Endothelial cell of umbilical vein (primary cell): ENCODE measurements at regions not wholly inside any gene's neighbourhood (a gene's known extent, or its start where the extent isn't known, plus 50 kb on each side); places are given as distances from the start of the nearest gene placed in this dataset.

Experiments used
- BruUV-seq: library from RNA; stranded (reverse); fragments of 400-500 nt; replicated peaks from 2 replicates; lab custom pipeline; 2021; lab: Mats Ljungman, UMichigan
- CTCF ChIA-PET: fragments of 300-600, 350-600 bp; sonication (Branson Sonifier 250); formaldehyde crosslinking; loops from one replicate; lab custom pipeline; 2021; ENCODE audit warnings: antibody characterized with exemption, inconsistent platforms; lab: Charles Lee
- POLR2A ChIA-PET: fragments of 300-600, 350-600 bp; sonication (Branson Sonifier 250); formaldehyde crosslinking; loops from one replicate; lab custom pipeline; 2021; ENCODE audit warnings: antibody characterized with exemption, inconsistent platforms; lab: Charles Lee
- DNase-seq: peaks from one replicate; pipeline ENCODE4 v3.0.0-alpha.2; 2011; ENCODE audit warnings: low read depth, low spot score
- FAIRE-seq: peaks from 2 replicates; lab custom pipeline; 2011; peaks lifted over from hg19 to GRCh38; lab: Jason Lieb, UNC
- H2AFZ ChIP-seq: 2 replicates; pipeline ENCODE4 v1.6.0; 2012; ENCODE audit warnings: low read depth, low read length, control low read depth, inconsistent platforms
- H3K27ac ChIP-seq: 2 replicates; pipeline ENCODE4 v1.5.1; 2011; ENCODE audit warnings: low read depth, mild to moderate bottlenecking, control low read depth, low read length, moderate library complexity; ENCODE audit not compliant: insufficient read depth
- H3K27me3 ChIP-seq, 2 experiments: 2 replicates each; pipeline versions ENCODE4 v1.6.0 to v1.6.1; 2011; ENCODE audit warnings: low read length in 2 of 2, mixed read lengths in 1 of 2; ENCODE audit not compliant: control insufficient read depth in 2 of 2, insufficient read depth in 2 of 2
- H3K36me3 ChIP-seq, 2 experiments: 2 replicates in 1 of 2; 3 replicates in 1 of 2; pipeline ENCODE4 v1.5.1; 2011; ENCODE audit warnings: low read length in 2 of 2, mild to moderate bottlenecking in 1 of 2, moderate library complexity in 1 of 2; ENCODE audit not compliant: control insufficient read depth in 2 of 2, insufficient read depth in 2 of 2; ENCODE audit errors: extremely low read depth in 1 of 2
- H3K4me1 ChIP-seq: 3 replicates; pipeline ENCODE4 v1.5.1; 2011; ENCODE audit warnings: mild to moderate bottlenecking, low read length; ENCODE audit not compliant: control insufficient read depth, insufficient read depth; ENCODE audit errors: extremely low read depth
- H3K4me2 ChIP-seq: 2 replicates; pipeline ENCODE4 v1.6.1; 2011; ENCODE audit warnings: low read length, control low read depth, mixed read lengths; ENCODE audit not compliant: insufficient read depth
- H3K4me3 ChIP-seq, 3 experiments: fragments of 200-600 bp in 1 of 3; sonication (generic), shearing (Covaris generic) in 1 of 3; replicated peaks in 1 of 3; 2 replicates each; pipeline ENCODE4 v1.5.1; 2011 to 2016; ENCODE audit warnings: control low read depth in 3 of 3, low read length in 3 of 3, mild to moderate bottlenecking in 2 of 3, inconsistent platforms in 1 of 3, low read depth in 1 of 3, moderate library complexity in 1 of 3; ENCODE audit not compliant: insufficient read depth in 1 of 3
- H3K79me2 ChIP-seq: 2 replicates; pipeline ENCODE4 v1.6.0; 2012; ENCODE audit warnings: low read length, inconsistent platforms; ENCODE audit not compliant: control insufficient read depth, insufficient read depth
- H3K9ac ChIP-seq: replicated peaks from 2 replicates; pipeline ENCODE3; 2011; ENCODE audit warnings: low read length, control low read depth; ENCODE audit not compliant: insufficient read depth; ENCODE audit errors: extremely low read depth
- H3K9me1 ChIP-seq: replicated peaks from 3 replicates; pipeline ENCODE4 v1.6.0; 2011; ENCODE audit warnings: mild to moderate bottlenecking, low read length; ENCODE audit not compliant: control insufficient read depth, insufficient read depth; ENCODE audit errors: extremely low read depth
- H3K9me3 ChIP-seq: replicated peaks from 2 replicates; pipeline ENCODE4 v1.5.1; 2012; ENCODE audit warnings: low read length, inconsistent platforms; ENCODE audit not compliant: control insufficient read depth, insufficient read depth
- H4K20me1 ChIP-seq: replicated peaks from 2 replicates; pipeline ENCODE3; 2011; ENCODE audit warnings: mild to moderate bottlenecking, low read length; ENCODE audit not compliant: control insufficient read depth, insufficient read depth; ENCODE audit errors: extremely low read depth
- CTCF ChIP-seq, 2 donors: IDR thresholded peaks; 1 replicate in 1 of 2; 2 replicates in 1 of 2; pipeline ENCODE4 v1.5.1; 2011; ENCODE audit warnings: low read length in 2 of 2, mild to moderate bottlenecking in 2 of 2, moderate library complexity in 2 of 2, control low read depth in 1 of 2, inconsistent platforms in 1 of 2, low read depth in 1 of 2; ENCODE audit not compliant: insufficient read depth in 1 of 2; ENCODE audit errors: extremely low read depth in 1 of 2
- EZH2 ChIP-seq: IDR thresholded peaks from 2 replicates; pipeline ENCODE4 v1.6.1; 2012; ENCODE audit warnings: borderline replicate concordance, low read depth, mild to moderate bottlenecking, moderate library complexity, low read length, inconsistent platforms; ENCODE audit not compliant: severe bottlenecking
- FOS ChIP-seq: IDR thresholded peaks from 2 replicates; pipeline ENCODE4 v1.6.1; 2011; ENCODE audit warnings: mild to moderate bottlenecking, low read length, moderate library complexity, borderline replicate concordance; ENCODE audit not compliant: insufficient read depth
- GATA2 ChIP-seq: IDR thresholded peaks from 2 replicates; pipeline ENCODE4 v1.7.0; 2011; ENCODE audit warnings: low read depth, mild to moderate bottlenecking, moderate library complexity, mixed read lengths, low read length; ENCODE audit not compliant: insufficient read length, insufficient read depth
- JUN ChIP-seq: IDR thresholded peaks from 2 replicates; pipeline ENCODE4 v1.6.1; 2011; ENCODE audit warnings: borderline replicate concordance, low read depth; ENCODE audit not compliant: insufficient read length, insufficient read depth
- MAX ChIP-seq: IDR thresholded peaks from 2 replicates; pipeline ENCODE4 v1.6.1; 2011; ENCODE audit not compliant: insufficient read depth, insufficient read length
- MYC ChIP-seq: IDR thresholded peaks from one replicate; pipeline ENCODE4 v1.6.1; 2011; ENCODE audit warnings: mild to moderate bottlenecking, low read depth, low read length
- POLR2A ChIP-seq: IDR thresholded peaks from 2 replicates; pipeline ENCODE4 v1.6.1; 2012; ENCODE audit warnings: low read depth, mild to moderate bottlenecking, control low read depth, low read length
- POLR2AphosphoS5 ChIP-seq: IDR thresholded peaks from 2 replicates; pipeline ENCODE4 v1.6.1; 2012; ENCODE audit warnings: low read depth, mild to moderate bottlenecking, control low read depth, low read length, moderate library complexity; ENCODE audit not compliant: insufficient read depth
- dilution Hi-C: fragments of 300-500 bp; cut with MboI; formaldehyde crosslinking; loops from one replicate; pipeline ENCODE4 v1.15.0; 2019; ENCODE audit warnings: low sequenced_read_pairs; ENCODE audit not compliant: extremely low pct_ligation_motif_present
- intact Hi-C: fragments of 100-400 bp; cut with micrococcal nuclease; formaldehyde crosslinking; loops from one replicate; pipeline ENCODE4 v1.10.0; 2022

- no peaks in the 10 kb centered on the region for H3K79me2 ChIP-seq
- FAIRE-seq (no peak), DNase-seq (no peak)
- no TSS peak for BruUV-seq
- no peaks in the 10 kb centered on the region for H3K36me3 ChIP-seq
- no peak for TF ChIP-seq EZH2
- TF ChIP-seq MYC, result no peak
- no peak for TF ChIP-seq CTCF (IDR thresholded peaks at IDR 0.05; ENCODE audit: extremely low read depth in 1 of 2, insufficient read depth in 1 of 2, low read depth in 1 of 2, low read length in 2 of 2)
- no peak for TF ChIP-seq POLR2A
- no peak for TF ChIP-seq POLR2AphosphoS5
- no peak for TF ChIP-seq MAX
- no peak for TF ChIP-seq FOS
- TF ChIP-seq JUN, result no peak
- TF ChIP-seq GATA2, result no peak
- H3K27ac ChIP-seq, result no peak overlapping the region
- H3K27me3 ChIP-seq, result no peaks in the 10 kb centered on the region
- dilution Hi-C loops (no loop called here), intact Hi-C loops (no loop called here)
- H3K4me2 ChIP-seq, result no peak overlapping the region
- H3K4me1 ChIP-seq, result no peaks in the 10 kb centered on the region
- CTCF ChIA-PET, result interaction anchor here (1.0 to 2.5 kb wide), 2 partner anchors 10 to 17 kb away, joined by 4 to 29 read pairs; no protein-coding TSS in a partner anchor
- no peaks in the 10 kb centered on the region for H3K9me3 ChIP-seq
- H3K9ac ChIP-seq, result no peak overlapping the region
- POLR2A ChIA-PET, result no interaction called here
- H2AFZ ChIP-seq, result no peak overlapping the region
- H3K4me3 ChIP-seq, result no peak overlapping the region
- peaks cover 2% of the 10 kb centered on the region for H3K9me1 ChIP-seq
- no peaks in the 10 kb centered on the region for H4K20me1 ChIP-seq
These were observed 351.9 kb downstream of the PCDH18 start for GRCh38 chr4:137180349-137180748.
